ENCODE measurements at regions not wholly inside any gene's neighbourhood (a gene's known extent, or its start where the extent isn't known, plus 50 kb on each side); places are given as distances from the start of the nearest gene placed in this dataset.

- H2AFZ ChIP-seq (ENCODE audit: low read length) = no peak overlapping the region
- H3K27ac ChIP-seq (ENCODE audit: low read depth, low read length) = no peak overlapping the region
- no peak overlapping the region for H3K4me2 ChIP-seq (ENCODE audit: insufficient read depth, low read length)
- no peak overlapping the region for H3K4me3 ChIP-seq (ENCODE audit: insufficient read depth, low read length)
- H3K36me3 ChIP-seq (ENCODE audit: insufficient read depth, low read length) = no peaks in the 10 kb centered on the region
- no peaks in the 10 kb centered on the region for H3K79me2 ChIP-seq (ENCODE audit: insufficient read depth, low read length)
- no peak for DNase-seq (ENCODE audit: insufficient read length, low spot score, missing footprints)
- H3K9me3 ChIP-seq (ENCODE audit: low read depth, low read length) = no peaks in the 10 kb centered on the region
- TF ChIP-seq CTCF (IDR thresholded peaks at IDR 0.05; ENCODE audit: extremely low read depth, low read depth, low read length) = no peak
- no peaks in the 10 kb centered on the region for H3K4me1 ChIP-seq (ENCODE audit: insufficient read depth, low read length)
- peaks cover 17% of the 10 kb centered on the region for H3K27me3 ChIP-seq (ENCODE audit: insufficient read depth, low read length)
- no peaks in the 10 kb centered on the region for H4K20me1 ChIP-seq (ENCODE audit: insufficient read depth, low read length)
These were observed 270.3 kb downstream of the CGGBP1 start for GRCh38 chr3:87788516-87788915.

- H3K9me3 ChIP-seq (ENCODE audit: low read depth, low read length) = no peaks in the 10 kb centered on the region
- no peaks in the 10 kb centered on the region for H3K4me1 ChIP-seq (ENCODE audit: insufficient read depth, low read length)
- H3K36me3 ChIP-seq (ENCODE audit: insufficient read depth, low read length) = no peaks in the 10 kb centered on the region
- H3K79me2 ChIP-seq (ENCODE audit: insufficient read depth, low read length) = no peaks in the 10 kb centered on the region
- H3K27ac ChIP-seq (ENCODE audit: low read depth, low read length) = no peak overlapping the region
- H3K27me3 ChIP-seq (ENCODE audit: insufficient read depth, low read length) = no peaks in the 10 kb centered on the region
- no peak overlapping the region for H2AFZ ChIP-seq (ENCODE audit: low read length)
- H3K4me3 ChIP-seq (ENCODE audit: insufficient read depth, low read length) = no peak overlapping the region
- H4K20me1 ChIP-seq (ENCODE audit: insufficient read depth, low read length) = no peaks in the 10 kb centered on the region
- no peak for DNase-seq (ENCODE audit: insufficient read length, low spot score, missing footprints)
- no peak overlapping the region for H3K4me2 ChIP-seq (ENCODE audit: insufficient read depth, low read length)
- TF ChIP-seq CTCF (IDR thresholded peaks at IDR 0.05; ENCODE audit: extremely low read depth, low read depth, low read length) = no peak
These were observed 278.0 kb downstream of the CGGBP1 start for GRCh38 chr3:87780811-87781210.

- no peak for DNase-seq (ENCODE audit: insufficient read length, low spot score, missing footprints)
- Histone ChIP-seq H3K9me3 (ENCODE audit: low read depth, low read length) (no peaks in the 10 kb centered on the region), H3K27me3 (ENCODE audit: insufficient read depth, low read length) (no peaks in the 10 kb centered on the region), H3K4me2 (ENCODE audit: insufficient read depth, low read length) (no peak overlapping the region), H4K20me1 (ENCODE audit: insufficient read depth, low read length) (no peaks in the 10 kb centered on the region), H2AFZ (ENCODE audit: low read length) (no peak overlapping the region), H3K79me2 (ENCODE audit: insufficient read depth, low read length) (no peaks in the 10 kb centered on the region), H3K36me3 (ENCODE audit: insufficient read depth, low read length) (no peaks in the 10 kb centered on the region), H3K27ac (ENCODE audit: low read depth, low read length) (no peak overlapping the region), H3K4me1 (ENCODE audit: insufficient read depth, low read length) (no peaks in the 10 kb centered on the region), H3K4me3 (ENCODE audit: insufficient read depth, low read length) (no peak overlapping the region)
- no peak for TF ChIP-seq CTCF (IDR thresholded peaks at IDR 0.05; ENCODE audit: extremely low read depth, low read depth, low read length)
These were observed 279.9 kb downstream of the CGGBP1 start for GRCh38 chr3:87778876-87779275.

GRCh38 chr3:87771337-87772192 lies 287.2 kb downstream of the CGGBP1 start:
- Histone ChIP-seq H3K4me1 (ENCODE audit: insufficient read depth, low read length) (no peaks in the 10 kb centered on the region), H3K4me3 (ENCODE audit: insufficient read depth, low read length) (no peak overlapping the region), H3K79me2 (ENCODE audit: insufficient read depth, low read length) (no peaks in the 10 kb centered on the region), H3K36me3 (ENCODE audit: insufficient read depth, low read length) (no peaks in the 10 kb centered on the region), H2AFZ (ENCODE audit: low read length) (no peak overlapping the region), H3K27ac (ENCODE audit: low read depth, low read length) (no peak overlapping the region), H3K27me3 (ENCODE audit: insufficient read depth, low read length) (no peaks in the 10 kb centered on the region), H3K9me3 (ENCODE audit: low read depth, low read length) (no peaks in the 10 kb centered on the region), H4K20me1 (ENCODE audit: insufficient read depth, low read length) (no peaks in the 10 kb centered on the region), H3K4me2 (ENCODE audit: insufficient read depth, low read length) (no peak overlapping the region)
- peak; percentile 67 for TF ChIP-seq CTCF (IDR thresholded peaks at IDR 0.05; ENCODE audit: extremely low read depth, low read depth, low read length)
- DNase-seq (ENCODE audit: insufficient read length, low spot score, missing footprints) = no peak

All from osteoblast (primary cell).